Parathyroid adenoma (tissue), 2 donors: ENCODE measurements at regions not wholly inside any gene's neighbourhood (a gene's known extent, or its start where the extent isn't known, plus 50 kb on each side); places are given as distances from the start of the nearest gene placed in this dataset.
A peak's percentile ranks its signal among the peaks of the same experiment; 100 is the strongest.

Source experiments
- H2AFZ ChIP-seq: fragments of 300-600 bp; sonication (generic); one replicate; pipeline ENCODE4 v1.7.0; 2017; ENCODE audit warnings: antibody characterized with exemption, mild to moderate bottlenecking
- H3K27ac ChIP-seq: fragments of 300-600 bp; sonication (generic); one replicate; pipeline ENCODE4 v1.7.0; 2017
- H3K27me3 ChIP-seq: fragments of 300-600 bp; sonication (generic); one replicate; pipeline ENCODE4 v1.7.0; 2017; ENCODE audit warnings: low read length; ENCODE audit not compliant: control insufficient read depth, insufficient read depth
- H3K36me3 ChIP-seq: fragments of 300-600 bp; sonication (generic); one replicate; pipeline ENCODE4 v1.7.0; 2017; ENCODE audit warnings: low read length; ENCODE audit not compliant: control insufficient read depth, insufficient read depth
- H3K4me1 ChIP-seq: fragments of 300-600 bp; sonication (generic); one replicate; pipeline ENCODE4 v1.7.0; 2017; ENCODE audit warnings: control low read depth
- H3K4me2 ChIP-seq: fragments of 300-600 bp; sonication (generic); one replicate; pipeline ENCODE4 v1.7.0; 2017; ENCODE audit warnings: low read length
- H3K4me3 ChIP-seq: fragments of 300-600 bp; sonication (generic); one replicate; pipeline ENCODE4 v1.7.0; 2017; ENCODE audit warnings: low read depth, low read length
- H3K79me2 ChIP-seq: fragments of 300-600 bp; sonication (generic); one replicate; pipeline ENCODE4 v1.7.0; 2017; ENCODE audit warnings: control low read depth
- H3K9ac ChIP-seq: fragments of 300-600 bp; sonication (generic); one replicate; pipeline ENCODE4 v1.7.0; 2017; ENCODE audit warnings: mild to moderate bottlenecking
- H3K9me3 ChIP-seq: fragments of 300-600 bp; sonication (generic); one replicate; pipeline ENCODE4 v1.7.0; 2017; ENCODE audit warnings: low read length; ENCODE audit not compliant: control insufficient read depth
- CTCF ChIP-seq: fragments of 300-600 bp; sonication (generic); IDR thresholded peaks from one replicate; pipeline ENCODE4 v1.7.0; 2017; ENCODE audit warnings: antibody characterized with exemption, mild to moderate bottlenecking
- donor health status: primary hyperparathyroidism.

- Histone ChIP-seq H3K4me1 (no peaks in the 10 kb centered on the region), H2AFZ (no peak overlapping the region), H3K27me3 (no peaks in the 10 kb centered on the region), H3K4me3 (no peak overlapping the region), H3K36me3 (no peaks in the 10 kb centered on the region), H3K79me2 (no peaks in the 10 kb centered on the region), H3K4me2 (no peak overlapping the region), H3K27ac (no peak overlapping the region), H3K9me3 (no peaks in the 10 kb centered on the region), H3K9ac (no peak overlapping the region)
- no peak for TF ChIP-seq CTCF
Measured at GRCh38 chr1:198472997-198473396, 67.5 kb downstream of the ATP6V1G3 start.

- Histone ChIP-seq H2AFZ (no peak overlapping the region), H3K79me2 (no peaks in the 10 kb centered on the region), H3K9ac (no peak overlapping the region), H3K4me2 (no peak overlapping the region), H3K4me3 (no peak overlapping the region), H3K36me3 (no peaks in the 10 kb centered on the region), H3K4me1 (peaks cover 2% of the 10 kb centered on the region), H3K27me3 (no peaks in the 10 kb centered on the region), H3K27ac (no peak overlapping the region), H3K9me3 (no peaks in the 10 kb centered on the region)
- no peak for TF ChIP-seq CTCF
Measured at GRCh38 chr1:198472119-198472518, 68.4 kb downstream of the ATP6V1G3 start.

GRCh38 chr1:198467907-198468306, 72.6 kb downstream of the ATP6V1G3 start:
- Histone ChIP-seq H3K27me3 (no peaks in the 10 kb centered on the region), H3K4me2 (no peak overlapping the region), H3K79me2 (no peaks in the 10 kb centered on the region), H3K36me3 (no peaks in the 10 kb centered on the region), H3K4me3 (no peak overlapping the region), H3K4me1 (peaks cover 2% of the 10 kb centered on the region), H3K9me3 (no peaks in the 10 kb centered on the region), H2AFZ (peak overlapping the region; percentile 58), H3K9ac (no peak overlapping the region), H3K27ac (no peak overlapping the region)
- no peak for TF ChIP-seq CTCF

- H3K4me1 ChIP-seq: peaks cover 2% of the 10 kb centered on the region
- no peaks in the 10 kb centered on the region for H3K36me3 ChIP-seq
- no peak overlapping the region for H3K9ac ChIP-seq
- peak overlapping the region; percentile 58 for H2AFZ ChIP-seq
- no peak for TF ChIP-seq CTCF
- H3K4me2 ChIP-seq: no peak overlapping the region
- no peaks in the 10 kb centered on the region for H3K27me3 ChIP-seq
- H3K9me3 ChIP-seq: no peaks in the 10 kb centered on the region
- H3K4me3 ChIP-seq: no peak overlapping the region
- no peaks in the 10 kb centered on the region for H3K79me2 ChIP-seq
- H3K27ac ChIP-seq: no peak overlapping the region
Measured at GRCh38 chr1:198467342-198467741, 73.1 kb downstream of the ATP6V1G3 start.
